HFFc6 (cell line): ENCODE measurements at regions not wholly inside any gene's neighbourhood (a gene's known extent, or its start where the extent isn't known, plus 50 kb on each side); places are given as distances from the start of the nearest gene placed in this dataset.
"Not testable (repeated sequence)": the region's sequence is repeated elsewhere in the genome, so short reads cannot be mapped to it uniquely, and the experiment has no call there.

Source experiments
- DNase-seq: peaks from one replicate; pipeline ENCODE4 v3.0.0-alpha.2; 2018
- H3K27ac Mint-ChIP-seq: 2 replicates; pipeline ENCODE4 v1.8.0; 2020; ENCODE audit warnings: mild to moderate bottlenecking, mixed read lengths
- H3K27me3 Mint-ChIP-seq: 2 replicates; pipeline ENCODE4 v1.8.0; 2021; ENCODE audit warnings: mild to moderate bottlenecking, moderate library complexity, mixed read lengths; ENCODE audit not compliant: insufficient read depth
- H3K36me3 Mint-ChIP-seq: 2 replicates; pipeline ENCODE4 v1.8.0; 2021; ENCODE audit warnings: low read depth, mixed read lengths
- H3K4me1 Mint-ChIP-seq: 2 replicates; pipeline ENCODE4 v1.8.0; 2020; ENCODE audit warnings: low read depth, mixed read lengths
- H3K4me3 Mint-ChIP-seq: 2 replicates; pipeline ENCODE4 v1.8.0; 2020; ENCODE audit warnings: mild to moderate bottlenecking, moderate library complexity, mixed read lengths
- H3K9me3 Mint-ChIP-seq: 2 replicates; pipeline ENCODE4 v1.8.0; 2020; ENCODE audit warnings: mild to moderate bottlenecking, mixed read lengths

- not testable (repeated sequence) for H3K9me3 Mint-ChIP-seq, H3K36me3 Mint-ChIP-seq, DNase-seq, H3K27ac Mint-ChIP-seq, H3K4me3 Mint-ChIP-seq, H3K4me1 Mint-ChIP-seq, H3K27me3 Mint-ChIP-seq
Measured at GRCh38 chr21:7743940-7744339, 2777.4 kb upstream of the TPTE start.

DNA sequence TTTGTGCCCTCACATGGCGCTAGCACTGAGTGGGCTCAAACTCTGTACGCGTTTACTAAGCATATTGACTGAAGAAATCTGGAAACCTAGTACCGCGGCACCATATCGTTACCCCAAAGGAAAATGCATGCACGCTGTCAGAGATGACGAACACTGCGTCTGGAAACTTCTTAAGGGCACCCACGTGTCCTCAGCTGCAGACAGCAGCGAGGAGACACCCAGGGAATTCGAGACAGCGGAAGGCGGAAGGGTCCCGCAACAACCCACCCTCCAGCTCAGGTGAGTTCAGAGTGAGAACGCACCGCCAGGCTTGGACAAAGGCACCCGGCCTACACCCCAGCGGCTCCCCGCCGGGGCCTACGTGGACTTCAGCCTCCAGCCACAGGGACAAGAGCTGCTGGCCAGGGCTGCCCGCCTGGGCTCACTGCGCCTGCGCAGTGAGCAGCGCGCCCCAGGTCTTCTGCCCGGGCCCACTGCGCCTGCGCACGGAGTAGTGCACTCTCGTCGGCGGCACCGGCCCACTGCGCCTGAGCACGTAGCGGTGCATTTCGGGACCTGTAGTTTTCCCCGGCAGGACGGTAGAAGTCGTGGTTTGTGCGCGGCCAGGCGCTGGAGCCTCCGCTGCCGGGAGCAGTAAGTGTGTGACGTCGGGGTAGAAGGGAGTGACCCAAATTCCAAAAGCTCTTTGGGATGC, 2776.8 kb upstream of the TPTE start:
- not testable (repeated sequence) for H3K27ac Mint-ChIP-seq, H3K27me3 Mint-ChIP-seq, H3K36me3 Mint-ChIP-seq, H3K4me1 Mint-ChIP-seq, DNase-seq, H3K4me3 Mint-ChIP-seq, H3K9me3 Mint-ChIP-seq

DNA sequence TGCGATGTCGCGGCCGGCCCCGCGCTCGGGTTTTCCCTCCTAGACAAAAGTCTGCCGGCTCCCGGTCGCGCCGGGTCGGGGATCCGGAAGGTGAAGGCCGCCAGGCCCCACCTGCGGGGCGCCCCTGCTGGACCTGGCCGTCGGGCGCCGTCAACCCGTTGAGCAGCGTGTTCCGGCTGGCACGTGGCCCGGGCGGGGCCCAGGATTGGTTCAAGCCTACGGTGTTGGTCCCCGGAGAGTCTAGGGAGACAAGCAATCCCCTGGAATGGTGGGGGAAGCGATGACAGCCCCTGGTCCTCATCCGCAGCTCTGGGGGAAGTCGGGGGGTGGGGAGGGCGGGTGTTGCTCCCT, 2776.3 kb upstream of the TPTE start:
- not testable (repeated sequence) for H3K36me3 Mint-ChIP-seq, DNase-seq, H3K4me3 Mint-ChIP-seq, H3K27me3 Mint-ChIP-seq, H3K4me1 Mint-ChIP-seq, H3K27ac Mint-ChIP-seq, H3K9me3 Mint-ChIP-seq

GRCh38 chr21:7747964-7748363, 2773.4 kb upstream of the TPTE start:
- H3K27me3 Mint-ChIP-seq, DNase-seq, H3K36me3 Mint-ChIP-seq, H3K27ac Mint-ChIP-seq, H3K9me3 Mint-ChIP-seq, H3K4me1 Mint-ChIP-seq, H3K4me3 Mint-ChIP-seq: not testable (repeated sequence)

- not testable (repeated sequence) for DNase-seq, H3K27ac Mint-ChIP-seq, H3K4me1 Mint-ChIP-seq, H3K9me3 Mint-ChIP-seq, H3K4me3 Mint-ChIP-seq, H3K36me3 Mint-ChIP-seq, H3K27me3 Mint-ChIP-seq
Measured at GRCh38 chr21:7752611-7753010, 2768.8 kb upstream of the TPTE start.

- H3K4me3 Mint-ChIP-seq, DNase-seq, H3K9me3 Mint-ChIP-seq, H3K27me3 Mint-ChIP-seq, H3K27ac Mint-ChIP-seq, H3K36me3 Mint-ChIP-seq, H3K4me1 Mint-ChIP-seq: not testable (repeated sequence)
Measured at GRCh38 chr21:7753380-7753877, 2768.0 kb upstream of the TPTE start.

- H3K4me1 Mint-ChIP-seq, H3K27ac Mint-ChIP-seq, H3K4me3 Mint-ChIP-seq, H3K36me3 Mint-ChIP-seq, H3K9me3 Mint-ChIP-seq, H3K27me3 Mint-ChIP-seq, DNase-seq: not testable (repeated sequence)
Measured at GRCh38 chr21:7769985-7770384, 2751.4 kb upstream of the TPTE start.

DNA sequence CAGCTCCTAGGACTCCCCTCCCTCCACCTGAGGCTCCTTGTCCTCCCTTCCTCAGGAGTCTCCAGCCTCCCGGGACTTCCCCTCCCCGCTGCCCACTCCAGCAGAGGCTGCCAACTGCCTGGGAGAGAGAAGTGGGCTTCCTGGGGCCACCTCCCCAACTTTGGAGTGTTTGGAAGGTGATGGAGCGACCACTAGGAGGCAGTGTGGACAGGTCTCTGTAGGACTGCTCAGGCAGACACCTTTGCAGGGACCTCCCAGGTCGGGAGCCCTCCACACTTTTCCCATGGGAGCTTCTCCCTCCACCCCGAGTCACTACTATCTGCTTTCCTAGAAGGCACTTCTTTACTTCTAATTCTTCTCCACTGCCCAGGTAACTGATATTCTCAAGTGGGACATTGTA, 2747.2 kb upstream of the TPTE start:
- H3K27ac Mint-ChIP-seq, H3K9me3 Mint-ChIP-seq, H3K27me3 Mint-ChIP-seq, DNase-seq, H3K36me3 Mint-ChIP-seq, H3K4me3 Mint-ChIP-seq, H3K4me1 Mint-ChIP-seq: not testable (repeated sequence)

DNA sequence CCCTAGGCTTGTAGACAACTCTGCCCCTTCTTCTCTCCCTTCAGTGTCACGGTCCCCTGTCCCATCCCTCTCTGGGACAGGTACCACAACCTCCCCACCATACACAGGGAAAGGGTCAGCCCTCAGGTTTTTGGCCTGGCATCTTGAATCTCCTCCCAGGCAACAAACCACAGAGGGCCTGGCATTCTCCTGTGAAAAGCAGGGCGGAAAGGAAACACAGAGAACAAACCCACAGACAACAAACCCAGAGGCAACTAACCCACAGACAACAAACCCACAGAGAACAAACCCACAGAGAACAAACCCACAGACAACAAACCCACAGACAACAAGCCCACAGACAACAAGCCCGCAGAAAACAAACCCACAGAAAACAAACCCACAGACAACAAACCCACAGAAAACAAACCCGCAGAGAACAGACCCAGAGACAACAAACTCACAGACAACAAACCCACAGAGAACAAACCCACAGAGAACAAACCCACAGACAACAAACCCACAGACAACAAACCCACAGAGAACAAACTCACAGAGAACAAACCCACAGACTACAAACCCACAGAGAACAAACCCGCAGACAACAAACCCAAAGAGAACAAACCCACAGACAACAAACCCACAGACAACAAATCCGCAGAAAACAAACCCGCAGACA, 2745.9 kb upstream of the TPTE start:
- not testable (repeated sequence) for H3K36me3 Mint-ChIP-seq, H3K27me3 Mint-ChIP-seq, DNase-seq, H3K27ac Mint-ChIP-seq, H3K4me1 Mint-ChIP-seq, H3K4me3 Mint-ChIP-seq, H3K9me3 Mint-ChIP-seq

DNA sequence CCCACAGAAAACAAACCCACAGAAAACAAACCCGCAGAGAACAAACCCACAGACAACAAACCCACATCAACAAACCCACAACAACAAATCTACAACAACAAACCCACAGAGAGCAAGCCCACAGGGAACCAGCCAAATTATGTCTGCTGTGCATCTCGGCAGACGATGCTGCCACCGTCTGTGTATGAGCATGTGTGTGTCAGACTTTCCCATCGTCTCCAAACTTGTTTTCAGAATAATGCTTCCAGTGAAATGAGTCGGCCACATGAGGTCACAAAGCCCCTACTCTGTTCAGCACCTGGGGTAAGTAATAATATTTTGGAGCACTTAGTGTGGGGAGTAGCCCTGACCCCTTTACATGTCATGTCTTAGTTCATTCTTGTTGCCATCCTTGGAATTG, 2745.3 kb upstream of the TPTE start:
- not testable (repeated sequence) for H3K9me3 Mint-ChIP-seq

DNA sequence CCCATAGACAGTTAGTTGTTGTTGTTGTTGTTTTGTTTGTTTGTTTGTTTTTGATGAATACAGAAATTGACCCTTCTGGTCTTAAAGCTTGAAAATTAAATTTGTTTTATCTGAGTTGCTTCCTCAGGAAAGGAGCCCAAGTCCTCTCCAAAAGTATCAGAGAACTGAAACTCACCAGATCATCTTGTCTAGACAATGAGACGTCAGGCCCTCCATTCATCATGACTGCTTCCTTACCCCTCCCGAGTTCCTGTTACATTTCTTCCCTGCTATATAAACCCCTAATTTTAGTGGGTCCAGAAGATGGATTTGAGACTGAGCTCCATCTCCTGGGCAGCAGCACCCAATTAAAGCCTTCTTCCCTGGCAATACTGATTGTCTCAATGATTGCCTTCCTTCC, 2744.8 kb upstream of the TPTE start:
- H3K9me3 Mint-ChIP-seq, H3K4me1 Mint-ChIP-seq, H3K4me3 Mint-ChIP-seq, H3K27ac Mint-ChIP-seq, H3K27me3 Mint-ChIP-seq, DNase-seq, H3K36me3 Mint-ChIP-seq: not testable (repeated sequence)

More for the DNA sequence above, 2745.3 kb upstream of the TPTE start:
- not testable (repeated sequence) for H3K4me3 Mint-ChIP-seq, DNase-seq, H3K27me3 Mint-ChIP-seq, H3K36me3 Mint-ChIP-seq, H3K27ac Mint-ChIP-seq, H3K4me1 Mint-ChIP-seq

DNA sequence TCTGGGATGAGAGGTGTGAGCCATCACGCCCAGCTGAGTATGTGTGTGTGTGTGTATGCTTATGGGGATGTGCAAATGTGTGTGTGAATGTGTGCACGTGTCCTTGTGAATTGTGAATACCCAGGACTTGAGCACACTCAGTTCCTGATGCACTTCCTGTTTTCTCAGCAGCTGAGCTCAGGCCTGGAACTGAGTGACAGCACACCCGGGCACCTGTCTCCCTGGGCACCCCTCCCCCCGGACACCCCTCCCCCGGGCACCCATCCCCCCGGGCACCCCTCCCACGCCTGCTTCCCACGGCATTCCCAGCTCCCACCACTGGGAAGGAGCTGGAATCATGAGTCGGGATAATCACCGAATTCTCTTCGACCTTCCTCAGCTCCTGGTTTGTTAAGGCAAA, 2744.1 kb upstream of the TPTE start:
- not testable (repeated sequence) for H3K9me3 Mint-ChIP-seq, H3K4me3 Mint-ChIP-seq, DNase-seq, H3K27me3 Mint-ChIP-seq, H3K36me3 Mint-ChIP-seq, H3K27ac Mint-ChIP-seq, H3K4me1 Mint-ChIP-seq

DNA sequence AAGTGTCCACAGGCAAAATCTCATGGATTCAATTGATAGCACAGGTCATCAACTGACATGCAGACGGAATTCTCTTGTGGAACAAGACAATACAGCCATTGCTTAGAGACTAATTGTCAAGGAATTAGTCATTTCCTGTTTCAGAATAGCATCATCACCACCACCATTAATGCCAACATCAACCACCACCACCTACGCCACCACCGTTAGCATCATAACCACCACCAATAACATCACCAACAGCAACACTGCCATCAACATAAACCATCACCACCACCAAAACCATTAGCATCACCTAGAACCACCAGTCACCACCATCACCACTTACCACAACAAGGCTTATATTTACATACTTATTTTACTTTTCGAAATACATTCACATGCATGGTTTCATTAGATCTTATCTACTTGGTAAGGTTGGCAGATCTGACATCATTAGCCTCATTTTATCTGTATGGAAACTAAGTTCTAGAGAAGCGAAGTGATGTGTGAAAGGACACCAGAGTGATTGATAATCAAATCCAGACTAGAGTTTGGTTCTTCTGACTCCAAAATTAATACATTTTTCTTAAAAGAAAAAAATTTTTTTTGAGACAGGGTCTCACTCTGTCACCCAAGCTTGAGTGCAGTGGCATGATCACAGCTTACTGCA, 2733.8 kb upstream of the TPTE start:
- not testable (repeated sequence) for H3K4me1 Mint-ChIP-seq, DNase-seq, H3K36me3 Mint-ChIP-seq, H3K4me3 Mint-ChIP-seq, H3K9me3 Mint-ChIP-seq, H3K27ac Mint-ChIP-seq, H3K27me3 Mint-ChIP-seq

DNA sequence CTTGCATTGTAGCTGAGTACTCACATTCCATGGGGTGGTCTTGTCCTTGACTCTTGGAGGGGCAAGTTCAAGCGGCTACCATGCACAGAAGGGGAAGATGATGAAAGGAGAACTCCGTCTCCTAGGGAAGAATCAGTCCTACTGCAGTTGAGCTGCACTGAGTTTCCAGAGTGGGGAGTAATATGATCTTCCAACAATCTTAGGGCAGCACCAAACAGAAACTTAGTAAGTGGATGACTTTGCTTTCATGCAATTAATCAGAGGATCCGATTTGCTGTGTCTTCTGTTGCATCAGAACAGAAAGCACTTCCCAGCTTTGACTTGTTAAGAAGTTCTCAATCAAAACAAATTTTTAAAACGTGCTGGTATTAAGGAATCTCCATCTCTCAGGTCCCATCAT, 2727.6 kb upstream of the TPTE start:
- not testable (repeated sequence) for H3K27ac Mint-ChIP-seq, H3K27me3 Mint-ChIP-seq, H3K4me1 Mint-ChIP-seq, H3K9me3 Mint-ChIP-seq, H3K4me3 Mint-ChIP-seq, DNase-seq, H3K36me3 Mint-ChIP-seq
